Peyer's patch (tissue), 4 donors: ENCODE measurements at regions not wholly inside any gene's neighbourhood (a gene's known extent, or its start where the extent isn't known, plus 50 kb on each side); places are given as distances from the start of the nearest gene placed in this dataset.
"Not testable (repeated sequence)": the region's sequence is repeated elsewhere in the genome, so short reads cannot be mapped to it uniquely, and the experiment has no call there.

Source experiments
- DNase-seq, 3 donors: peaks; one replicate each; pipeline ENCODE4 v3.0.0-alpha.2; 2017 to 2019
- H3K27ac ChIP-seq, 4 donors: fragments of 200-600 bp; sonication (generic); one replicate each; pipeline ENCODE4 v1.5.1; 2016 to 2019
- H3K27me3 ChIP-seq, 2 donors: fragments of 200-600 bp; sonication (generic); one replicate each; pipeline ENCODE4 v1.5.1; 2019
- H3K36me3 ChIP-seq, 3 donors: fragments of 200-600 bp; sonication (generic); one replicate each; pipeline ENCODE4 v1.5.1; 2016 to 2019
- H3K4me1 ChIP-seq, 4 donors: fragments of 200-600 bp; sonication (generic); one replicate each; pipeline ENCODE4 v1.5.1; 2016 to 2019
- H3K4me3 ChIP-seq, 4 donors: fragments of 200-600 bp; sonication (generic); 1 replicate in 3 of 4; 2 replicates in 1 of 4; pipeline ENCODE4 v1.5.1; 2016 to 2019; ENCODE audit warnings: mild to moderate bottlenecking in 1 of 4
- H3K9me3 ChIP-seq, 4 donors: fragments of 200-600 bp; sonication (generic); one replicate each; pipeline ENCODE4 v1.5.1; 2016 to 2019; ENCODE audit warnings: mild to moderate bottlenecking in 1 of 4
- CTCF ChIP-seq, 6 experiments: fragments of 450-650 bp in 4 of 6; fragments of 200-600 bp in 2 of 6; sonication (generic) in 1 of 6; IDR thresholded peaks; one replicate each; pipeline ENCODE4 v1.5.1; 2017 to 2019; ENCODE audit warnings: antibody characterized with exemption in 6 of 6, mild to moderate bottlenecking in 3 of 6, moderate library complexity in 1 of 6
- POLR2A ChIP-seq, 2 donors: fragments of 450-650 bp; IDR thresholded peaks; one replicate each; pipeline ENCODE4 v1.5.1; 2017; ENCODE audit warnings: antibody characterized with exemption in 2 of 2, mild to moderate bottlenecking in 2 of 2, moderate library complexity in 2 of 2
- small RNA-seq, 2 donors: library from RNA; depleted of rRNA; stranded (forward); fragments of <200 nt; gene quantifications; one replicate each; pipeline ENCODE3, GENCODE V24; 2016

GRCh38 chr2:5617796-5618195 is 74.4 kb upstream of the SOX11 start:
- Histone ChIP-seq H3K4me3 (no peak overlapping the region), H3K9me3 (no peaks in the 10 kb centered on the region), H3K27ac (no peak overlapping the region), H3K36me3 (no peaks in the 10 kb centered on the region), H3K27me3 (no peaks in the 10 kb centered on the region), H3K4me1 (no peaks in the 10 kb centered on the region)
- DNase-seq: no peak
- TF ChIP-seq POLR2A (IDR thresholded peaks at IDR 0.05) (no peak), CTCF (IDR thresholded peaks at IDR 0.05) (no peak)

- Histone ChIP-seq H3K4me1 (no peaks in the 10 kb centered on the region), H3K36me3 (no peaks in the 10 kb centered on the region), H3K4me3 (no peak overlapping the region), H3K9me3 (no peaks in the 10 kb centered on the region), H3K27ac (no peak overlapping the region), H3K27me3 (no peaks in the 10 kb centered on the region)
- DNase-seq: no peak
- no peak for TF ChIP-seq POLR2A (IDR thresholded peaks at IDR 0.05)
- TF ChIP-seq CTCF (IDR thresholded peaks at IDR 0.05): no peak
Observed at GRCh38 chr2:5618271-5618670, 73.9 kb upstream of the SOX11 start.

- not testable (repeated sequence) for H3K27me3 ChIP-seq, H3K36me3 ChIP-seq, H3K27ac ChIP-seq, DNase-seq, H3K4me1 ChIP-seq, H3K4me3 ChIP-seq, H3K9me3 ChIP-seq
Observed at GRCh38 chr2:5625556-5626065, 66.6 kb upstream of the SOX11 start.

GRCh38 chr2:5628484-5628883 is 63.7 kb upstream of the SOX11 start:
- H3K27me3 ChIP-seq, H3K27ac ChIP-seq, DNase-seq, H3K4me3 ChIP-seq, H3K36me3 ChIP-seq, H3K4me1 ChIP-seq, H3K9me3 ChIP-seq: not testable (repeated sequence)

GRCh38 chr2:5629510-5629909 is 62.7 kb upstream of the SOX11 start:
- not testable (repeated sequence) for DNase-seq, H3K27ac ChIP-seq, H3K4me1 ChIP-seq, H3K9me3 ChIP-seq, H3K4me3 ChIP-seq, H3K27me3 ChIP-seq, H3K36me3 ChIP-seq

- H3K36me3 ChIP-seq, H3K9me3 ChIP-seq, H3K27ac ChIP-seq, H3K4me1 ChIP-seq, DNase-seq, H3K27me3 ChIP-seq, H3K4me3 ChIP-seq: not testable (repeated sequence)
Observed at GRCh38 chr2:5637051-5637450, 55.1 kb upstream of the SOX11 start.

Small RNAs in the stretch of these regions (small RNA-seq; reads per million reads assigned to genes)
- gene RF00322 (0 reads per million in 2 donors), gene RNU6-649P (0 reads per million in 2 donors)
